H9 (cell line): ENCODE measurements at regions not wholly inside any gene's neighbourhood (a gene's known extent, or its start where the extent isn't known, plus 50 kb on each side); places are given as distances from the start of the nearest gene placed in this dataset.

Experiments used
- DNase-seq: peaks from one replicate; pipeline ENCODE4 v3.0.0-alpha.2; 2017
- H2AFZ ChIP-seq: one replicate; pipeline ENCODE4 v1.6.1; 2013; ENCODE audit warnings: mild to moderate bottlenecking, low read length, control low read depth, moderate library complexity
- H2AK5ac ChIP-seq: 2 replicates; pipeline ENCODE4 v1.6.1; 2013; ENCODE audit warnings: low read length, control low read depth, mixed read lengths; ENCODE audit not compliant: insufficient read length
- H2BK120ac ChIP-seq: one replicate; pipeline ENCODE4 v1.6.1; 2013; ENCODE audit warnings: low read depth, mild to moderate bottlenecking, low read length, control low read depth, inconsistent platforms; ENCODE audit not compliant: poor library complexity, severe bottlenecking
- H2BK12ac ChIP-seq: 2 replicates; pipeline ENCODE4 v1.6.1; 2013; ENCODE audit warnings: low read length, control low read depth, mixed read lengths, low read depth; ENCODE audit not compliant: insufficient read length
- H2BK15ac ChIP-seq: 2 replicates; pipeline ENCODE4 v1.6.1; 2013; ENCODE audit warnings: low read depth, low read length, control low read depth
- H2BK20ac ChIP-seq: one replicate; pipeline ENCODE4 v1.6.1; 2013; ENCODE audit warnings: low read depth, mild to moderate bottlenecking, low read length, control low read depth, inconsistent platforms; ENCODE audit not compliant: poor library complexity, severe bottlenecking
- H2BK5ac ChIP-seq: 2 replicates; pipeline ENCODE4 v1.6.1; 2013; ENCODE audit warnings: low read length, control low read depth, mixed read lengths; ENCODE audit not compliant: insufficient read length
- H3K14ac ChIP-seq: 2 replicates; pipeline ENCODE4 v1.6.1; 2013; ENCODE audit warnings: low read length, control low read depth; ENCODE audit not compliant: insufficient read depth
- H3K18ac ChIP-seq: 2 replicates; pipeline ENCODE4 v1.6.1; 2013; ENCODE audit warnings: low read depth, mild to moderate bottlenecking, mixed read lengths, low read length, control low read depth; ENCODE audit not compliant: insufficient read length
- H3K23ac ChIP-seq: 2 replicates; pipeline ENCODE4 v1.6.1; 2013; ENCODE audit warnings: low read length, control low read depth, mixed read lengths, low read depth; ENCODE audit not compliant: insufficient read length
- H3K23me2 ChIP-seq: 2 replicates; pipeline ENCODE4 v1.6.1; 2013; ENCODE audit warnings: low read depth, mild to moderate bottlenecking, mixed read lengths, low read length, control low read depth; ENCODE audit not compliant: insufficient read length, poor library complexity, severe bottlenecking
- H3K27ac ChIP-seq: 2 replicates; pipeline ENCODE4 v1.5.1; 2013; ENCODE audit warnings: low read length, control low read depth, mixed read lengths, low read depth; ENCODE audit not compliant: insufficient read length
- H3K27me3 ChIP-seq: 2 replicates; pipeline ENCODE4 v1.6.1; 2013; ENCODE audit warnings: low read length, control low read depth, inconsistent platforms; ENCODE audit not compliant: insufficient read depth
- H3K4ac ChIP-seq: 2 replicates; pipeline ENCODE4 v1.6.1; 2013; ENCODE audit warnings: low read depth, mild to moderate bottlenecking, control low read depth, inconsistent platforms, low read length, moderate library complexity
- H3K4me1 ChIP-seq: 2 replicates; pipeline ENCODE4 v1.6.1; 2013; ENCODE audit warnings: low read length, control low read depth, inconsistent platforms; ENCODE audit not compliant: insufficient read depth
- H3K4me2 ChIP-seq: 2 replicates; pipeline ENCODE4 v1.6.1; 2013; ENCODE audit warnings: low read length, control low read depth, mixed read lengths; ENCODE audit not compliant: insufficient read length, insufficient read depth
- H3K56ac ChIP-seq: 2 replicates; pipeline ENCODE4 v1.6.1; 2013; ENCODE audit warnings: low read depth, mild to moderate bottlenecking, mixed read lengths, low read length, control low read depth; ENCODE audit not compliant: insufficient read length
- H3K79me1 ChIP-seq: 2 replicates; pipeline ENCODE4 v1.6.1; 2013; ENCODE audit warnings: low read depth, mild to moderate bottlenecking, moderate library complexity, low read length, control low read depth, inconsistent platforms; ENCODE audit not compliant: insufficient read depth, poor library complexity, severe bottlenecking
- H3K79me2 ChIP-seq: 2 replicates; pipeline ENCODE4 v1.6.1; 2013; ENCODE audit warnings: low read length, control low read depth, inconsistent platforms; ENCODE audit not compliant: insufficient read depth
- H3K9ac ChIP-seq: 2 replicates; pipeline ENCODE4 v1.6.1; 2013; ENCODE audit warnings: low read length, control low read depth, mixed read lengths; ENCODE audit not compliant: insufficient read length; ENCODE audit errors: extremely low read depth
- H3K9me3 ChIP-seq: one replicate; pipeline ENCODE4 v1.6.1; 2013; ENCODE audit warnings: low read depth, low read length, inconsistent platforms; ENCODE audit not compliant: control insufficient read depth
- H3T11ph ChIP-seq: one replicate; pipeline ENCODE4 v1.6.1; 2013; ENCODE audit warnings: mild to moderate bottlenecking, low read length, control low read depth, inconsistent platforms
- H4K20me1 ChIP-seq: one replicate; pipeline ENCODE4 v1.6.1; 2013; ENCODE audit not compliant: control insufficient read depth, insufficient read length, insufficient read depth
- H4K5ac ChIP-seq: 2 replicates; pipeline ENCODE4 v1.6.1; 2013; ENCODE audit warnings: low read depth, mild to moderate bottlenecking, mixed read lengths, low read length, control low read depth; ENCODE audit not compliant: insufficient read length
- H4K8ac ChIP-seq: replicated peaks from 2 replicates; pipeline ENCODE4 v1.6.1; 2013; ENCODE audit warnings: low read length, control low read depth, mixed read lengths, low read depth; ENCODE audit not compliant: insufficient read length
- H4K91ac ChIP-seq: 2 replicates; pipeline ENCODE4 v1.6.1; 2013; ENCODE audit warnings: low read depth, mild to moderate bottlenecking, moderate library complexity, mixed read lengths, low read length, control low read depth; ENCODE audit not compliant: insufficient read length
- H3K27ac Mint-ChIP-seq, 3 experiments: 2 replicates in 2 of 3; 3 replicates in 1 of 3; pipeline ENCODE4 v1.8.0; 2020 to 2021; ENCODE audit warnings: mixed read lengths in 3 of 3, mild to moderate bottlenecking in 1 of 3, moderate library complexity in 1 of 3
- H3K27me3 Mint-ChIP-seq: 2 replicates; pipeline ENCODE4 v1.8.0; 2021; ENCODE audit warnings: low read depth, mild to moderate bottlenecking, moderate library complexity, mixed read lengths
- H3K36me3 Mint-ChIP-seq, 3 experiments: 2 replicates in 2 of 3; 3 replicates in 1 of 3; pipeline ENCODE4 v1.8.0; 2020 to 2021; ENCODE audit warnings: low read depth in 3 of 3, mixed read lengths in 3 of 3; ENCODE audit not compliant: insufficient read depth in 1 of 3
- H3K4me1 Mint-ChIP-seq, 2 experiments: 2 replicates each; pipeline ENCODE4 v1.8.0; 2020; ENCODE audit warnings: mixed read lengths in 2 of 2
- H3K4me3 Mint-ChIP-seq, 2 experiments: 2 replicates in 1 of 2; 3 replicates in 1 of 2; pipeline ENCODE4 v1.8.0; 2020 to 2021; ENCODE audit warnings: mild to moderate bottlenecking in 2 of 2, mixed read lengths in 2 of 2, moderate library complexity in 1 of 2
- H3K9me3 Mint-ChIP-seq, 2 experiments: 2 replicates in 1 of 2; 3 replicates in 1 of 2; pipeline ENCODE4 v1.8.0; 2020; ENCODE audit warnings: mild to moderate bottlenecking in 2 of 2, mixed read lengths in 2 of 2, moderate library complexity in 1 of 2
- CTCF ChIP-seq: fragments of 200-600 bp; sonication (generic); conservative IDR thresholded peaks from 3 replicates; pipeline ENCODE4 v1.8.0; 2021; ENCODE audit warnings: antibody characterized with exemption, mild to moderate bottlenecking
- WGBS: extraction: QIAGEN DNeasy Blood & Tissue Kit; methylation state at CpG from one replicate; pipeline ENCODE4 v1.1.7; 2013; ENCODE audit warnings: missing lambda C conversion rate, low lambda C conversion rate, mixed read lengths; ENCODE audit not compliant: insufficient read length; ENCODE audit errors: extremely low coverage; 5-methylcytosine and 5-hydroxymethylcytosine counted together

GRCh38 chr13:84737661-84738060 is 855.4 kb upstream of the SLITRK1 start:
- no peak overlapping the region for H4K8ac ChIP-seq
- H4K5ac ChIP-seq, result no peak overlapping the region
- no peaks in the 10 kb centered on the region for H4K20me1 ChIP-seq
- no peak overlapping the region for H3K9ac ChIP-seq
- H3K79me1 ChIP-seq, result no peaks in the 10 kb centered on the region
- no peak overlapping the region for H3T11ph ChIP-seq
- no peaks in the 10 kb centered on the region for H3K23me2 ChIP-seq
- no peak overlapping the region for H4K91ac ChIP-seq
- H2BK15ac ChIP-seq, result no peak overlapping the region
- no peak overlapping the region for H3K18ac ChIP-seq
- no peak overlapping the region for H2BK120ac ChIP-seq
- Mint-ChIP-seq H3K4me3 (no peak overlapping the region), H3K27me3 (no peaks in the 10 kb centered on the region), H3K36me3 (no peaks in the 10 kb centered on the region), H3K9me3 (no peaks in the 10 kb centered on the region), H3K4me1 (0 out of 4 replicates have a peak, but pooled peaks cover 0 to 2% of the 10 kb centered on the region in 2 experiments), H3K27ac (no peak overlapping the region)
- H2BK12ac ChIP-seq, result no peak overlapping the region
- DNase-seq, result no peak
- no peaks in the 10 kb centered on the region for H3K79me2 ChIP-seq
- no peaks in the 10 kb centered on the region for H3K9me3 ChIP-seq
- H3K4ac ChIP-seq, result no peak overlapping the region
- no peaks in the 10 kb centered on the region for H3K4me1 ChIP-seq
- H2AK5ac ChIP-seq, result no peak overlapping the region
- no peak overlapping the region for H3K4me2 ChIP-seq
- WGBS, result no CpG with 5 or more reads among the region's 1 CpG
- H3K56ac ChIP-seq, result no peak overlapping the region
- no peak overlapping the region for H3K23ac ChIP-seq
- no peak for TF ChIP-seq CTCF
- no peak overlapping the region for H3K14ac ChIP-seq
- H3K27ac ChIP-seq, result no peak overlapping the region
- no peak overlapping the region for H2AFZ ChIP-seq
- no peak overlapping the region for H2BK5ac ChIP-seq
- no peak overlapping the region for H2BK20ac ChIP-seq
- no peaks in the 10 kb centered on the region for H3K27me3 ChIP-seq
